ENCODE measurements at regions not wholly inside any gene's neighbourhood (a gene's known extent, or its start where the extent isn't known, plus 50 kb on each side); places are given as distances from the start of the nearest gene placed in this dataset.

DNA sequence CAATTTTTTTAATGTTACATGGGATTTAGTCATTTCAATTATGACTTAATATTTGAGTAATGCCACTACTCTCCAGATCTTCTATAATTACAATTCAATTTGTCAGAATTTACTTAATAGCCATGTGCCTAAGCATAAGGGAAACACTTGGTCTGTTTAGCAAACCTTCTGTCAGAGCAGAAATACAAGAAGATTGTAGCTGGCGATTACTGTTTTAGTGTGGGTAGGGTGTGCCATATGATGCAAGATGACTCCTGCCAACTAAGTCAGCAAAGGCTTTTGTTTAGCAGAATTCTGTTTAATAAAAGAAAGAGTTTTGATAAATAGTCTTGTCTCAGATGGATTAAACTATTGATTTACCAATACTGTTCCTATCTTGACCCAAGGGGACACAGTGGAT lies 455.4 kb downstream of the RNF144B start:
- no peak for DNase-seq (ENCODE audit: low spot score)
- TF ChIP-seq, protein P1, sequence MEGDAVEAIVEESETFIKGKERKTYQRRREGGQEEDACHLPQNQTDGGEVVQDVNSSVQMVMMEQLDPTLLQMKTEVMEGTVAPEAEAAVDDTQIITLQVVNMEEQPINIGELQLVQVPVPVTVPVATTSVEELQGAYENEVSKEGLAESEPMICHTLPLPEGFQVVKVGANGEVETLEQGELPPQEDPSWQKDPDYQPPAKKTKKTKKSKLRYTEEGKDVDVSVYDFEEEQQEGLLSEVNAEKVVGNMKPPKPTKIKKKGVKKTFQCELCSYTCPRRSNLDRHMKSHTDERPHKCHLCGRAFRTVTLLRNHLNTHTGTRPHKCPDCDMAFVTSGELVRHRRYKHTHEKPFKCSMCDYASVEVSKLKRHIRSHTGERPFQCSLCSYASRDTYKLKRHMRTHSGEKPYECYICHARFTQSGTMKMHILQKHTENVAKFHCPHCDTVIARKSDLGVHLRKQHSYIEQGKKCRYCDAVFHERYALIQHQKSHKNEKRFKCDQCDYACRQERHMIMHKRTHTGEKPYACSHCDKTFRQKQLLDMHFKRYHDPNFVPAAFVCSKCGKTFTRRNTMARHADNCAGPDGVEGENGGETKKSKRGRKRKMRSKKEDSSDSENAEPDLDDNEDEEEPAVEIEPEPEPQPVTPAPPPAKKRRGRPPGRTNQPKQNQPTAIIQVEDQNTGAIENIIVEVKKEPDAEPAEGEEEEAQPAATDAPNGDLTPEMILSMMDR (IDR thresholded peaks at IDR 0.05) = no peak
- Mint-ChIP-seq H3K4me3 (ENCODE audit: unreplicated experiment) (no peak overlapping the region), H3K36me3 (ENCODE audit: low read depth) (no peaks in the 10 kb centered on the region), H3K9me3 (ENCODE audit: low read depth) (no peaks in the 10 kb centered on the region), H3K27me3 (ENCODE audit: low read depth) (no peaks in the 10 kb centered on the region), H3K27ac (ENCODE audit: unreplicated experiment) (no peak overlapping the region), H3K4me1 (ENCODE audit: low read depth) (no peaks in the 10 kb centered on the region)

DNA sequence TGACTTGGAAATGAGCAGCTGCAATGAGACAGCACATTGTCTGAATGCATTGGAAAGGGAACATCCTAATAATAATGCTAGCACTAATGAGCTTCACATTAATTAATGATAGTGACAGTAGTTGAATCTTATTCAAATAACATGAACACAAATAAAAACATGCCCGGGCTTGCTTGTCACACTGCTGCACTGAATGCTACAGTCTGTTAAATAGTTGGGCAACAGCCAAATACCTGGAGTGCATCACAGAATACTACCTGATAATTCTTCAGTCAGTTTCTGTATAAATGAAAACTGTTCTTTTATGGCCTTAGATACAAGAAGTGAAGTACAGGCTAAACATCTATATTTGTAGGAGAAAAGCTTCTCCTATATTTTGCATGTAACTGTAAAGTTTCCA lies 458.7 kb downstream of the RNF144B start:
- no peak for DNase-seq (ENCODE audit: low spot score)
- Mint-ChIP-seq H3K4me1 (ENCODE audit: low read depth) (no peaks in the 10 kb centered on the region), H3K9me3 (ENCODE audit: low read depth) (no peaks in the 10 kb centered on the region), H3K36me3 (ENCODE audit: low read depth) (no peaks in the 10 kb centered on the region), H3K27ac (ENCODE audit: unreplicated experiment) (no peak overlapping the region), H3K4me3 (ENCODE audit: unreplicated experiment) (no peak overlapping the region), H3K27me3 (ENCODE audit: low read depth) (no peaks in the 10 kb centered on the region)
- TF ChIP-seq, protein P1 (IDR thresholded peaks at IDR 0.05) = no peak

DNA sequence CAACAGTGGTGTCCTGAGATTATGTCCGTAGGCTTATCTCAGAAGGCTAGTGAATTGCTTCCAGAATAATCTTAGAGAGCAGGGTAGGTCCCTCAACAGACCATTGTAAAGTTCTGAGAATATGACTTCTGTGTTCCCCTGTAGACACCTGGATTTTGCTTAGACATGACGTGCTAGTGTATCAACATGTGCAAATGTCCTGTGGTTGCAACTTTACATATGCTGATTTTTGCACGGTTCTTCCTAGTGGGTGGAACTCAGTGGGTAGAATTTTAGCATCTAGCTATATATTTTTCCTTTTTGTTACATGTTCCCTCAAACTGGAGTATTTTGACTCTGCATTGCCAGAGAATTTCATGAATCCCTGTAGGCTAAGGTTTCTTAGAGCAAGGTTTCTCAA lies 459.2 kb downstream of the RNF144B start:
- H3K4me1 Mint-ChIP-seq (ENCODE audit: low read depth) = no peaks in the 10 kb centered on the region
- H3K27ac Mint-ChIP-seq (ENCODE audit: unreplicated experiment) = no peak overlapping the region
- H3K36me3 Mint-ChIP-seq (ENCODE audit: low read depth) = no peaks in the 10 kb centered on the region
- TF ChIP-seq, protein P1 (IDR thresholded peaks at IDR 0.05) = no peak
- no peak for DNase-seq (ENCODE audit: low spot score)
- no peak overlapping the region for H3K4me3 Mint-ChIP-seq (ENCODE audit: unreplicated experiment)
- no peaks in the 10 kb centered on the region for H3K9me3 Mint-ChIP-seq (ENCODE audit: low read depth)
- no peaks in the 10 kb centered on the region for H3K27me3 Mint-ChIP-seq (ENCODE audit: low read depth)

DNA sequence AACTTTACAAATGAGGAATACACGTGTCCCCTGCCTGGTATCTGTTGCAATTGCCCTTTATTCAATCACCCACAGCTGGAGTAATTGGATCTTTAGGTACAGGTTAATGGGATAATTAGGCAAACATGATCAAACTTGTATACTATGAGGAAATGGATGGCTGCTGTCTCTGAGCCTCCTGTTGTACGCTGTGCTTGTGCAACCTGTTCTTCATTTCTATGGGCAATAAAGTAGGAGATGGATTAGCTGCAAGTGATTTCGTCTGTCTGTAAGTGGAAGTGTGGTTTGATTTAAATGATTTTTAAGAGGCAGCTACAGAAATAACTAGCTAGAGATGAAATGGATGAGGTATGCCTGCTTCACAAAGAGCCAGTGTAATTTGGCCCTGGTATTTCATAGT lies 474.1 kb downstream of the RNF144B start:
- H3K9me3 Mint-ChIP-seq (ENCODE audit: low read depth) = peaks cover 7% of the 10 kb centered on the region

DNA sequence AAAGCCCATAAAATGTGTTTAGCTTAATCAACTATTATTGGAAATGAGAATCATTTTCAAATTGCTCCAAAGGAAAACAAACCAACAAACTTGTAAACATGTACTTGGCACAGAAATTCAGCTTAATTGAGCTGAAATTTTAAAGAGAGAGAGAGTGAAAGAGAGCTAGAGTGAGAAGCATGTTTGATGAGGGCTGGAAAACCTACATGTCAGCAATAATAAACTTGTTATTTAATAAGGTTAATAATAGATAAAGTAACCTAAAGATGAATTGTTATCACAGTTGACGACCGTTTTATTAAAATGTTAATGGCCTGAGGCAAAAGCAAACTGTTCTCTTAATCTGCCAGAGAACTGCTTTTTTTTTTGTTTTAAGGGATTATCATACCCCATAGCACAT lies 496.1 kb downstream of the RNF144B start:
- H3K4me1 Mint-ChIP-seq (ENCODE audit: low read depth) = no peaks in the 10 kb centered on the region
- DNase-seq (ENCODE audit: low spot score) = no peak
- H3K27me3 Mint-ChIP-seq (ENCODE audit: low read depth) = no peaks in the 10 kb centered on the region
- no peak overlapping the region for H3K4me3 Mint-ChIP-seq (ENCODE audit: unreplicated experiment)
- H3K9me3 Mint-ChIP-seq (ENCODE audit: low read depth) = peaks cover 6% of the 10 kb centered on the region
- H3K36me3 Mint-ChIP-seq (ENCODE audit: low read depth) = no peaks in the 10 kb centered on the region
- no peak overlapping the region for H3K27ac Mint-ChIP-seq (ENCODE audit: unreplicated experiment)
- TF ChIP-seq, protein P1 (IDR thresholded peaks at IDR 0.05) = no peak

More for the DNA sequence above, 474.1 kb downstream of the RNF144B start:
- DNase-seq (ENCODE audit: low spot score) = no peak
- Mint-ChIP-seq H3K4me3 (ENCODE audit: unreplicated experiment) (no peak overlapping the region), H3K27me3 (ENCODE audit: low read depth) (no peaks in the 10 kb centered on the region), H3K36me3 (ENCODE audit: low read depth) (no peaks in the 10 kb centered on the region), H3K27ac (ENCODE audit: unreplicated experiment) (no peak overlapping the region), H3K4me1 (ENCODE audit: low read depth) (no peaks in the 10 kb centered on the region)
- TF ChIP-seq, protein P1 (IDR thresholded peaks at IDR 0.05) = no peak
